ENCODE measurements at regions not wholly inside any gene's neighbourhood (a gene's known extent, or its start where the extent isn't known, plus 50 kb on each side); places are given as distances from the start of the nearest gene placed in this dataset.
A peak's percentile ranks its signal among the peaks of the same experiment; 100 is the strongest.

DNA sequence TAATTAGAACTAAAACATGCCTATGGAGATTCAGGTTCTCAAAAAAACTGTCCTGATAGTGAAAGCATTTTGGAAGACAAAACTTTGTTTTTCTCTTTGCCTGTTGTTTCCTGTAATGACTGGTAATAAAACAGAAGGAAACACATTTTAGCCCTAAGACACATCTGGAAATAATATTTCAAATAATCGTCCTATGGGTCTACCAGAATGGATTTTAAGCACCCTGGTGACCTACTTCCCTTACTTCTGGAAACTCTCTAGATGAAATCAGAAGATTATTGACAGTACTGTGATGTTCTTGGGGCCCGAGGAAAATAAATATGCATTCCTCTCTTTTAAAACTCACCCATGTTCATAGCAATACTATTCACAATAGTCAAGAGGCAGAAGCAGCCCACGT, 110.1 kb upstream of the TLE4 start:
- no peak overlapping the region for H3K4me3 ChIP-seq (replicated peaks; ENCODE audit: low read depth, low read length)
- DNase-seq (ENCODE audit: low read depth): no peak
- TF ChIP-seq, protein P1, sequence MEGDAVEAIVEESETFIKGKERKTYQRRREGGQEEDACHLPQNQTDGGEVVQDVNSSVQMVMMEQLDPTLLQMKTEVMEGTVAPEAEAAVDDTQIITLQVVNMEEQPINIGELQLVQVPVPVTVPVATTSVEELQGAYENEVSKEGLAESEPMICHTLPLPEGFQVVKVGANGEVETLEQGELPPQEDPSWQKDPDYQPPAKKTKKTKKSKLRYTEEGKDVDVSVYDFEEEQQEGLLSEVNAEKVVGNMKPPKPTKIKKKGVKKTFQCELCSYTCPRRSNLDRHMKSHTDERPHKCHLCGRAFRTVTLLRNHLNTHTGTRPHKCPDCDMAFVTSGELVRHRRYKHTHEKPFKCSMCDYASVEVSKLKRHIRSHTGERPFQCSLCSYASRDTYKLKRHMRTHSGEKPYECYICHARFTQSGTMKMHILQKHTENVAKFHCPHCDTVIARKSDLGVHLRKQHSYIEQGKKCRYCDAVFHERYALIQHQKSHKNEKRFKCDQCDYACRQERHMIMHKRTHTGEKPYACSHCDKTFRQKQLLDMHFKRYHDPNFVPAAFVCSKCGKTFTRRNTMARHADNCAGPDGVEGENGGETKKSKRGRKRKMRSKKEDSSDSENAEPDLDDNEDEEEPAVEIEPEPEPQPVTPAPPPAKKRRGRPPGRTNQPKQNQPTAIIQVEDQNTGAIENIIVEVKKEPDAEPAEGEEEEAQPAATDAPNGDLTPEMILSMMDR (IDR thresholded peaks at IDR 0.05; ENCODE audit: low read length, missing control alignments): no peak

- H3K4me3 ChIP-seq (replicated peaks; ENCODE audit: low read depth, low read length): no peak overlapping the region
- no peak for DNase-seq (ENCODE audit: low read depth)
- TF ChIP-seq, protein P1 (IDR thresholded peaks at IDR 0.05; ENCODE audit: low read length, missing control alignments): no peak
Measured at GRCh38 chr9:79465156-79465555, 106.6 kb upstream of the TLE4 start.

DNA sequence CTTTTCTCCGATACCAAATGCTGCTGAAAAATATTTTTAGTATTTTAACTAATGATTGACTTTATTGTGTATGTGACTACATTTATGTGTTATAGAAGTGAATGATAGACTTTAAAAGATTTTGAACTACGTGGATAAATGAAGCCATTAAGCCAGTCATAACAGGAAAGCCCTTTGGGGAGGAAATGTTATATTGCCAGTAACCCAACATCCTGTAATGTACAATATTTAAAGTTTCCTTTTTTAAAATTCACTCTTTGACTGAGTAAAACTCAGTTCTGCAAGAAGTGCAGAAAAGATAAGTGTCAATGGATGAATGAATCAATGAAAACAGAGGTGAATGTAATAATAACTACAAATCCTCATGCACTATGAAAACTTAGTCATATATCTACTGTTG, 102.6 kb upstream of the TLE4 start:
- no peak overlapping the region for H3K4me3 ChIP-seq (replicated peaks; ENCODE audit: low read depth, low read length)
- no peak for DNase-seq (ENCODE audit: low read depth)
- TF ChIP-seq, protein P1 (IDR thresholded peaks at IDR 0.05; ENCODE audit: low read length, missing control alignments): no peak

DNA sequence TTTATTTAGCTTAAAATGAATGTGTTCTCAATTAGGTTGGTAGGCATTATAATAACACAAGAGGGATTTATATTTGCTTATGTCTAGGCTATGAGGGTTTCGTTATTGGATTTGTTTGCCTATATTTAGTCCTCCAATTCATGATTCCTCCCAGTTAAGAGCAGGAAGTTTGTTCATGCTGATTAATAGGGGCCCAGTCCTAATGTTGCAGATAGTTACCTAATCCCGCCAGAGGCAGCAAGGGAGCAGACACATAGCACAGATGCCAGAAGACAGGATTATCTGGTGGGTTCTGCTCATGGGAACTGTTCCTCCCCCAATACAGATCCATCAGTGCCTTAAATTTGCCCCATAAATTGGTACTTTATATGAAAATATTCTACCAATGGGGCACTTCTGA, 100.8 kb upstream of the TLE4 start:
- no peak overlapping the region for H3K4me3 ChIP-seq (replicated peaks; ENCODE audit: low read depth, low read length)
- no peak for DNase-seq (ENCODE audit: low read depth)
- TF ChIP-seq, protein P1 (IDR thresholded peaks at IDR 0.05; ENCODE audit: low read length, missing control alignments): no peak

DNA sequence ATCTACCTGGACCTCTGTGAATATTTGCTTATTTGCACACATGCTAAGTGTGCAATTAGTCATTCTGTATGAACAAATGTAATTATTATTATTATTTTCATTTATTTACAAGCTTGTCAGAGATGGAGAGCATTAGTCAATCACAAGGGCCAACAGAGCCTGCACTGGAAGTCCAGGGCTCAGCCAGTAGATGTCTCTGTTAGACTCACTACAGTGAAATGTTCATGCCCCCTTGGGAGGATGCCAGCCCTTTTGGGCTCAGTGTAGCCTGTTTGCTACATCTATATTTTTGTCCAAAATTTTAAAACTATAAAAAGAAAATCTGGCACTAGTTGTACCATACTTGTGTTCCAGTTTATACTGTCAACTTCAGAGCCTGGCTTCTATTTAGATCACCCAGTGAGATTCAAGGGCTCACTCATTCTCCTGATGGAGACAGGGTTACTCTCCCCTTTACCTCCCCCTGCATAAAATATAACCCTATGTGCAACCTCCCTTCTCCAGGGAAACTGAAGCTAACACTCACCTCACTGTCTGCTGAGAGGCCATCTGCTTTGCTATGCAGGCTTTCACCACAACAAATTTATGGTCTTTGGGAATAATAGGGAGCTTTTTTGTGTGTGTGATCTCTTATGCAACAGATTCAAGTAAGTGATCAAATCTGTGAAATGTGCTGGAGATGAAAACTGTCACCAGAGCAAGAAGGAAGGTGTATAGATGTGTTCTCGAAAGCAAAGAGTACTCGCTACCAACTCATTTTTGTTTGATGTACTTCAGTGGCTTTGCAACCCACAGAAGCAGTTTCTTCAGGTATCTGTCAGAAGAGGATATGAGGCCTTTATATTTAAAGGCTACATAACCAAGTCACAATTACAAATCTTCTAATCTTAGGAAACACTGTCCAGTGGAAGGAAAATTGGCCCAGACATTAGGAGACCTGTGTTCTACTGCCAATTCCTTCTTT, 99.9 kb upstream of the TLE4 start:
- H3K4me3 ChIP-seq (replicated peaks; ENCODE audit: low read depth, low read length): no peak overlapping the region
- TF ChIP-seq, protein P1 (IDR thresholded peaks at IDR 0.05; ENCODE audit: low read length, missing control alignments): peak; percentile 17
- peak; percentile 37 for DNase-seq (ENCODE audit: low read depth)

DNA sequence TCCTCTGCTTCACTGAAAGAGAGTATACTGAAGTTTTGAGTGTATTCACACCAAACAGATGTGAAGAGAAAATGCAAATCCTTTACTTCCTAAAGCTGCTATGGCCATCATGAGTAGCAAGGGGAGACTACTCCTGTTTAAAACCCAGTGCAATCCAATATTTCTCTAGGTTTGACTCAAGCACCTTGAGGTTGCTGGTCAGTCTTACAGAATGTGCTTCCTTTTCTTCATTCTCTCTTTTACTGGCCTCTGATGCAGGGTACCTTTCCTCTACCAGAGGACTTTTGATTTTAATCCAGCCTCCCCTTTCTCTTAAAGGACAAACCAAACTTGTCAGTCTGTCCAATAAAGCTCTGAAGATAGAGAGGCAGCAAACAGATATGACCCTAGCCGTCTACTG, 98.1 kb upstream of the TLE4 start:
- TF ChIP-seq, protein P1 (IDR thresholded peaks at IDR 0.05; ENCODE audit: low read length, missing control alignments): no peak
- H3K4me3 ChIP-seq (replicated peaks; ENCODE audit: low read depth, low read length): no peak overlapping the region
- no peak for DNase-seq (ENCODE audit: low read depth)

Measured in fibroblast of pulmonary artery (primary cell).